GM18870 (cell line): ENCODE measurements at regions not wholly inside any gene's neighbourhood (a gene's known extent, or its start where the extent isn't known, plus 50 kb on each side); places are given as distances from the start of the nearest gene placed in this dataset.
"Not testable (repeated sequence)": the region's sequence is repeated elsewhere in the genome, so short reads cannot be mapped to it uniquely, and the experiment has no call there.

Source experiments
- ATAC-seq: cut with Tn5 transposase; IDR thresholded peaks from one replicate; pipeline ENCODE4 v1.9.1; 2021; ENCODE audit warnings: moderate library complexity; ENCODE audit not compliant: unreplicated experiment

- no peak for ATAC-seq
Measured at GRCh38 chr12:67531501-67531900, 117.0 kb upstream of the DYRK2 start.

- ATAC-seq, result no peak
Measured at GRCh38 chr12:67533159-67533558, 115.4 kb upstream of the DYRK2 start.

DNA sequence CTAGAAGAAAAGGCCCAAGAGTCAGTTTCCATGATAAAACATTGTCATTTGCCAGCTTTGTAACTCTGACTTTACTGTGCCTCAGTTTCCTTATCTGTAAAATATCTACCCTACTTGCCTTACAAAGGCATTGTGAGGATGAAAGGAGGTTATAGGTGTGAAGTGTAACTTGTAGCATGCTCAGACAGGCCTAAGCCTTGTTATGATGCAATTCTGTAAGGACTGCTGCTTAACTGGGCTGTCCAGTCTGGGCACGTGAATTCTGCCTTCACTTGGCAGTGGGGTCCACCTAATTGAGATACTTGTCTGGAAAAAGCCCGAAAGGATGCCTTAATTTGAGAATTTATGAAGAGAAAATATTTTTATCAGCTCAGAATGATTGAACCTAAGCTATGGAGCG lies 114.5 kb upstream of the DYRK2 start:
- no peak for ATAC-seq

DNA sequence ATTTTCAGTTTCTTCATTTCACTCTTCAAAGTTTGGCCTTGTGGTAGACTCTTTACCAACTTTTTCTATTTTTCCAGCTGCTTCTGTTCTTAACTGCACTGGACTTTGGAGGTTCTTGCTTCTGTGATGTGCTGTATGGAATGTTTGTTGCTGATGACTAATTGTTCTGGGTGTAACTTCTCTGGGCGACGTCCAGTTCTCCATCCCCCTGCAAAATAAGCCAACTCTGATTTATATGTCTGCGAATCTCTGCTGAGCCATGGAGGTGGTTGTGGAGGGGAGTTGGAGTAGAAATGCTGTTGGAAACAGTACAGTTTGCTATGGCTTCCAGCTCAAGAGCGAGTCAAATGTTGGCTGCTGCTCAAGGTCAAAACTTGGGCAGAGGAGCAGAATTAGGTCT lies 113.9 kb upstream of the DYRK2 start:
- ATAC-seq, result no peak

DNA sequence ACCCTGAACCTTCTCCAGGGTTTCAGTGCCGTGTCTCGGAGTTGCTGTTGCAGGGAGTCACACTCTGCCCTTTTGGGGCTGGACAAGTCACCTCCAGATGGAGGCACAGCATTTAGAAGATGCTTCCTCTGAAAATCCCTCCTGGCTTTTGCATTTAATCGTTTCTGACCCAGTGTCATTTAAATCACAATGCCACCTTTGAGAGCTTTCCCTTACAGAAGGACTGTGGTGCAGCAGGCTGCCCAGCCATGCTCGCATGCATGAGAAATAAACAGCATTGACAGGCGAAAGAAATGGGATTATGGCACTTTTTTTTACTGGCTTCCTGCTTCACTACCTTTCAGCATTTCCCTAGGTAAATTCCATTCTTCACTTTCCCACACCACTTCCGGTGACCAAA lies 113.4 kb upstream of the DYRK2 start:
- ATAC-seq, result no peak

DNA sequence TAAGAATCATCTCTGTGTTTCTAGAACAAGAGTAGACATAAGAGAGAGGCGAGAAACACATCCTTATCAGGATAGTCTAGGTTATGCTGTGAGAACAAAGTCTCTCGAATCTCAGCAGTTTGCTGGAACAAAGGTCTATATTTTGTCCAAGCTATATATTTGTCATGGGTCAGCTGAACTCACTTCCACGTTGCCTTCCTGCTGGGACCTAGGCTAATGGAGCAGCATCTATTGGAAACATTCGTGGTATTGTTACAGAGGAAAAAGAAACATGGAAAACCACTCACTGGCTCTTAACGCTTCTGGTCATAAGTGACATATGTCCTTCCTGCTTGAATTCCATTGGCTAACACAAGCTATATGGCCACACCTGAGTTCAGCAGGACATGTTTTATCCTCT lies 112.6 kb upstream of the DYRK2 start:
- ATAC-seq, result no peak

GRCh38 chr12:67539329-67539728 lies 109.2 kb upstream of the DYRK2 start:
- no peak for ATAC-seq

- ATAC-seq, result no peak
Measured at GRCh38 chr12:67539946-67540345, 108.6 kb upstream of the DYRK2 start.

- no peak for ATAC-seq
Measured at GRCh38 chr12:67540920-67541624, 107.5 kb upstream of the DYRK2 start.

DNA sequence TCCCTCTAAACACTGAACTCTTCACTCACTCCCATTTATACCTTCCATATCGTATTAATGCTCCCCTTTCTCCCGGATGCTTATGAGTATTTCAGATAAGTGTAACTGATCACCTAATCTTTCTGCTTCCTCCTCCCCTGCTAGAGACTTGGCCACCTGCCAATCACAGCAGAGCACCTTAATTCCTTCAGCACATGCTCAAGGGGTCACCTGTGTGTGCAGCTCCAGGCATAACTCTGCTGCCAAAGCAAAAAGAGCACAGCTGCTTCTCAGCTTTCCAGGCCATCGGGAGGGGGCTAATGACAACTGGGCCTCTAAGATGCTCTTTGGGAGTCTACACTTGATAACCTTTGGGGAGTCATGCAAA lies 106.9 kb upstream of the DYRK2 start:
- ATAC-seq, result no peak

GRCh38 chr12:67543021-67543770 lies 105.3 kb upstream of the DYRK2 start:
- no peak for ATAC-seq

- no peak for ATAC-seq
Measured at GRCh38 chr12:67545298-67545697, 103.2 kb upstream of the DYRK2 start.

DNA sequence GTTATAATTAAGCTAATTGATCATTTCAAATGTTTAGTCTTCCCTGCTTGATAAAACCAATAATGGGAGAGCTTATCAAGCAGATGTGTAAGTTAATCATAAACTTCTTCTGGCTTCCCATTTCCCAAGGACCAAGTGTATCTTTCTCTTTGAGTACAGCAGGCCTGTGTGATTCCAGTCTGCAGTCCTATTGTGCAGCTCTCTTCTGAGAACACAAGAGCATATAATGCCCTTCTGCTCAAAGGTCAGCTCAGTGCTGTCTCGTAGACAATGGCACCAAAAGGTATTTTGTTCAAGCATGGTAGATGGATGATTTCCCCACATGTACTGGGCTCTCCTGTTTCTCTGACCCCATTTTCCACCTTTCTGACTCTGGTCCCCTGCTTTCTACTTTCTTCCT lies 101.8 kb upstream of the DYRK2 start:
- no peak for ATAC-seq

- not testable (repeated sequence) for ATAC-seq
Measured at GRCh38 chr12:67555075-67555717, 93.3 kb upstream of the DYRK2 start.

DNA sequence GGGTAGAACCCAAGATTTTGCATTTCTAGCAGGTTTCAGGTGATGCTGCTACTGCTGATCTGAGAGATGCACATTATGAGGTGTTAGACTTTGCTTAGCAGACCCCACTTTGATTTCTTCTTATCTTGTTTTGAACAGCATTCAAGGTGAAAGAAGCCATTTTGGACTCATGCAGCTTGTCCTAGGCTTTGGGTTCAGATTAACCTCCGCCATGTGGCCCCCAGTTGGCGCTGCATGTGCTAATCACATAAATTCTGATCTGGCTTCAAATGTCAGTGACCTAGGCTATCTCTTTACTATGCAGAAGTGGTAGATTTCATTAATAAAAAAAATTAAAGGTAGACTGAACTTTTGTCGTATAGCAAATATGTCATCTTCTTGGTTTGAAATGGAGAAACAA lies 89.8 kb upstream of the DYRK2 start:
- no peak for ATAC-seq

- no peak for ATAC-seq
Measured at GRCh38 chr12:67559751-67560150, 88.8 kb upstream of the DYRK2 start.

DNA sequence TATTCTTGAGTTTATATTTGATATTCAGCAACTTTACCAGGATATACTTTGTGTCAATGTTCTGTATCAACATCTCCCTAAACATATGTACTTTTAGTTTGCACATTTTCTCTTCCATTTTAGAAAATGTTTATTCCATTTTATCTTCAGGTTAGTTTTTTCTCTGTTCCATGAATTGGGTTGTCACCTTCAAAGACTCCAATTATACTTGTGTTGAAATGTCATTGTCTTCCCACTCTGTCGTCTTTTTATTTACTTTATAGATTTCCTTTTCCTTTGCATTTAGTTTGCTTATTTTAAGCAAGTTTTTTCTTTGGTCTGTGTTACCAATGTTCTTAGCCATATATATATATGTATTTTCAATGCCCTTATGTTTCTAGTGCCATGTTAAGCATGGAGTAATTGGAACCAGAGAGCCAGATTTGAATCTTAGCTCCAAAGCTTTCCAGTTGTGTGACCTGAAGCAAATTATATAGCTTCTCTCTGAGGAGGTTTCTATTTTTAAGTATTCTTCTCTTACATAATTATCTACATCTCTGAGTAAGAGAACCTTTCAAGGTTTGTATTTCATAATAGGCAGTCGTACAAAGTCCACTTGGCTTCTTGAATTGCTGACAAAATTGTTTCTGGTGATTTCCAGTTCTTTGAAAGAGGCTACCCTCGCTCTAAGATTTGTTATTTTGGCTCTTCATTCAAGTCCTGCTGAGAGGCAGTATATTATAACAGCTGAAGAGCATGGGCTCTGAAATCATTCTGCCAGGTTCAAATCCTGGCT lies 85.8 kb upstream of the DYRK2 start:
- ATAC-seq, result no peak

DNA sequence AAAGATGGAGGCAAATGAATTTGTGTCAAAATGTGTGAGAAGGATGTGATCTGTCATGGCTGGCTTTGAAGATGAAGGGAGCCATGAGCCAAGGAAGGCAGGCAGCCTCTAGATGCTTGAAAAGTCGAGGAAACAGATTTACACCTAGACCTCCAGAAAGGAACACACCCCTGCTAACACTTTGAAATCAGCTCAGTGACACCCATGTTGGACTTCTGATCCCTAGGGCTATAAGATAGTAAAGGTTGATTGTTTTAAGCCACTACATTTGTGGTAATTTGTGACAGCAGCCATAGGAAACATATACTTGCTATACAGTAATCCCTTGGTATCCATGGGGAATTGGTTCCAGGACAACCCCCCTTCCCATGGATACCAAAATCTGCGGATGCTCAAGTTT lies 80.5 kb upstream of the DYRK2 start:
- no peak for ATAC-seq

DNA sequence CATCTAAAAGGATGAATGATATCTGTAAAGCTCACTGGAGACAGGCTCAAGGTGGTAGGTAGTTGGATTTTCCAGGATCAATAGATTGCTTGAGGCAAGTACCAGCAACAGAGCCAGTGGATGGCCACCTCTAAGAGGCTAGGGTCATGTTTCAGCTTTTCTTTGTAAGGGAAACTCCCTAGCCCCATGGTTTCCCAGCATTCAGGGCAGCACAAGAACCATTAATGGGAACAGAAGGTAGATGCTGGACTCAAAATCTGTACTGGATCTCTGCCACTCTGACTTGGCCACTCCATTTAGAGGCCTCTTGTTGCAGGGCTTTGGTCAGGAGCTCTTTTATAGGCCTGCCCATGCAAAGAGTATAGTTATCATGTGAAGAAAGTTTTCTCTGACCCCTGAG lies 76.1 kb upstream of the DYRK2 start:
- ATAC-seq, result no peak

GRCh38 chr12:67573566-67573965 lies 75.0 kb upstream of the DYRK2 start:
- ATAC-seq, result no peak

GRCh38 chr12:67578976-67579661 lies 69.4 kb upstream of the DYRK2 start:
- ATAC-seq, result no peak
